Cardiac muscle cell (in vitro differentiated cells and primary cell): ENCODE measurements at regions not wholly inside any gene's neighbourhood (a gene's known extent, or its start where the extent isn't known, plus 50 kb on each side); places are given as distances from the start of the nearest gene placed in this dataset.

Experiments used
- DNase-seq, 2 donors: peaks; one replicate each; pipeline versions ENCODE4 v3.0.0 to v3.0.0-alpha.2; 2010 to 2017; ENCODE audit warnings: low read depth in 1 of 2, low spot score in 1 of 2
- H3K27ac ChIP-seq: fragments of 200-600 bp; sonication (generic); 2 replicates; pipeline ENCODE4 v1.5.1; 2016
- H3K27me3 ChIP-seq: fragments of 200-600 bp; sonication (generic); 2 replicates; pipeline ENCODE4 v1.6.0; 2016; ENCODE audit warnings: control low read depth
- H3K36me3 ChIP-seq: fragments of 200-600 bp; sonication (generic); 2 replicates; pipeline ENCODE4 v1.5.1; 2016; ENCODE audit warnings: control low read depth
- H3K4me1 ChIP-seq: fragments of 200-600 bp; sonication (generic); 2 replicates; pipeline ENCODE4 v1.8.1; 2017; ENCODE audit warnings: low read depth, mild to moderate bottlenecking, mixed run types
- H3K4me3 ChIP-seq: fragments of 200-600 bp; sonication (generic); 2 replicates; pipeline ENCODE4 v1.5.1; 2016; ENCODE audit warnings: mild to moderate bottlenecking
- H3K9me3 ChIP-seq: fragments of 200-600 bp; sonication (generic); 2 replicates; pipeline ENCODE4 v1.5.1; 2017; ENCODE audit warnings: low read depth, mild to moderate bottlenecking, control low read depth
- CTCF ChIP-seq: IDR thresholded peaks from 2 replicates; pipeline ENCODE4 v1.5.1; 2012; ENCODE audit warnings: low read depth, mild to moderate bottlenecking, low read length

- no peaks in the 10 kb centered on the region for H3K9me3 ChIP-seq
- no peaks in the 10 kb centered on the region for H3K27me3 ChIP-seq
- no peak overlapping the region for H3K4me3 ChIP-seq
- DNase-seq = no peak
- no peaks in the 10 kb centered on the region for H3K36me3 ChIP-seq
- H3K27ac ChIP-seq = no peak overlapping the region
- no peaks in the 10 kb centered on the region for H3K4me1 ChIP-seq
- no peak for TF ChIP-seq CTCF
These were observed 622.3 kb upstream of the CHORDC1 start for GRCh38 chr11:90845126-90845525.

- no peak for DNase-seq
- Histone ChIP-seq H3K36me3 (no peaks in the 10 kb centered on the region), H3K27me3 (no peaks in the 10 kb centered on the region), H3K4me3 (no peak overlapping the region), H3K27ac (no peak overlapping the region), H3K4me1 (no peaks in the 10 kb centered on the region), H3K9me3 (no peaks in the 10 kb centered on the region)
- TF ChIP-seq CTCF = no peak
These were observed 621.2 kb upstream of the CHORDC1 start for GRCh38 chr11:90844041-90844440.

GRCh38 chr11:90842681-90843080, 619.8 kb upstream of the CHORDC1 start:
- no peak for TF ChIP-seq CTCF
- no peak for DNase-seq
- no peaks in the 10 kb centered on the region for H3K4me1 ChIP-seq
- H3K27ac ChIP-seq = no peak overlapping the region
- no peak overlapping the region for H3K4me3 ChIP-seq
- H3K27me3 ChIP-seq = no peaks in the 10 kb centered on the region
- no peaks in the 10 kb centered on the region for H3K9me3 ChIP-seq
- no peaks in the 10 kb centered on the region for H3K36me3 ChIP-seq

- TF ChIP-seq CTCF = no peak
- Histone ChIP-seq H3K27me3 (no peaks in the 10 kb centered on the region), H3K9me3 (no peaks in the 10 kb centered on the region), H3K4me1 (no peaks in the 10 kb centered on the region), H3K27ac (no peak overlapping the region), H3K36me3 (no peaks in the 10 kb centered on the region), H3K4me3 (no peak overlapping the region)
- no peak for DNase-seq
These were observed 617.2 kb upstream of the CHORDC1 start for GRCh38 chr11:90840071-90840470.

GRCh38 chr11:90836031-90836430, 613.2 kb upstream of the CHORDC1 start:
- Histone ChIP-seq H3K27me3 (no peaks in the 10 kb centered on the region), H3K4me3 (no peak overlapping the region), H3K27ac (no peak overlapping the region), H3K4me1 (no peaks in the 10 kb centered on the region), H3K9me3 (no peaks in the 10 kb centered on the region), H3K36me3 (no peaks in the 10 kb centered on the region)
- no peak for TF ChIP-seq CTCF
- DNase-seq = no peak

GRCh38 chr11:90823446-90823845, 600.6 kb upstream of the CHORDC1 start:
- TF ChIP-seq CTCF = no peak

More at GRCh38 chr11:90823446-90823845, 600.6 kb upstream of the CHORDC1 start:
- no peak for DNase-seq
- no peaks in the 10 kb centered on the region for H3K36me3 ChIP-seq
- no peak overlapping the region for H3K27ac ChIP-seq
- H3K27me3 ChIP-seq = no peaks in the 10 kb centered on the region
- no peaks in the 10 kb centered on the region for H3K9me3 ChIP-seq
- no peak overlapping the region for H3K4me3 ChIP-seq
- H3K4me1 ChIP-seq = no peaks in the 10 kb centered on the region
